Activated CD8-positive, alpha-beta memory T cell treated with anti-CD3 and anti-CD28 coated beads, Interleukin-2, amount 50 U/mL, for 4 hours (primary cell): ENCODE measurements at regions not wholly inside any gene's neighbourhood (a gene's known extent, or its start where the extent isn't known, plus 50 kb on each side); places are given as distances from the start of the nearest gene placed in this dataset.

Experiments used
- DNase-seq: peaks from one replicate; pipeline ENCODE4 v3.0.0-alpha.2; 2020

- no peak for DNase-seq
Measured at GRCh38 chr9:14517154-14517906, 175.9 kb downstream of the ZDHHC21 start.

GRCh38 chr9:14516656-14517055 lies 176.6 kb downstream of the ZDHHC21 start:
- no peak for DNase-seq

- no peak for DNase-seq
Measured at GRCh38 chr9:14515571-14516198, 177.5 kb downstream of the ZDHHC21 start.

GRCh38 chr9:14515049-14515448 lies 178.2 kb downstream of the ZDHHC21 start:
- no peak for DNase-seq

GRCh38 chr9:14512942-14513341 lies 180.3 kb downstream of the ZDHHC21 start:
- no peak for DNase-seq

- DNase-seq: no peak
Measured at GRCh38 chr9:14511452-14511851, 181.8 kb downstream of the ZDHHC21 start.

- no peak for DNase-seq
Measured at GRCh38 chr9:14508884-14509283, 184.3 kb downstream of the ZDHHC21 start.

- DNase-seq: no peak
Measured at GRCh38 chr9:14501366-14501765, 187.4 kb upstream of the NFIB start.

GRCh38 chr9:14500705-14501104 lies 186.8 kb upstream of the NFIB start:
- no peak for DNase-seq

GRCh38 chr9:14499976-14500375 lies 186.0 kb upstream of the NFIB start:
- no peak for DNase-seq

GRCh38 chr9:14498824-14499223 lies 184.9 kb upstream of the NFIB start:
- DNase-seq: no peak

GRCh38 chr9:14497476-14497875 lies 183.5 kb upstream of the NFIB start:
- no peak for DNase-seq

GRCh38 chr9:14488421-14489190 lies 174.7 kb upstream of the NFIB start:
- no peak for DNase-seq

GRCh38 chr9:14487547-14488185 lies 173.7 kb upstream of the NFIB start:
- DNase-seq: no peak

GRCh38 chr9:14485366-14485765 lies 171.4 kb upstream of the NFIB start:
- DNase-seq: no peak

- DNase-seq: no peak
Measured at GRCh38 chr9:14482856-14483255, 168.9 kb upstream of the NFIB start.

- DNase-seq: no peak
Measured at GRCh38 chr9:14480526-14480925, 166.6 kb upstream of the NFIB start.

GRCh38 chr9:14479163-14479560 lies 165.2 kb upstream of the NFIB start:
- DNase-seq: no peak

- no peak for DNase-seq
Measured at GRCh38 chr9:14478175-14479162, 164.5 kb upstream of the NFIB start.

GRCh38 chr9:14471041-14471440 lies 157.1 kb upstream of the NFIB start:
- DNase-seq: no peak

- no peak for DNase-seq
Measured at GRCh38 chr9:14467675-14468374, 153.9 kb upstream of the NFIB start.

- DNase-seq: no peak
Measured at GRCh38 chr9:14466828-14467227, 152.9 kb upstream of the NFIB start.
